GM12864 (cell line): ENCODE measurements at regions not wholly inside any gene's neighbourhood (a gene's known extent, or its start where the extent isn't known, plus 50 kb on each side); places are given as distances from the start of the nearest gene placed in this dataset.

Source experiments
- DNase-seq: peaks from one replicate; pipeline ENCODE4 v3.0.0-alpha.2; 2011; ENCODE audit warnings: low read depth
- H3K4me3 ChIP-seq: 2 replicates; pipeline ENCODE4 v1.5.1; 2011; ENCODE audit warnings: mild to moderate bottlenecking, low read depth, low read length, control low read depth
- TF ChIP-seq, protein P1 (sequence below): IDR thresholded peaks from 2 replicates; pipeline ENCODE4 v1.5.1; 2011; ENCODE audit warnings: low read depth, mild to moderate bottlenecking, moderate library complexity, low read length, control low read depth, inconsistent platforms; ENCODE audit errors: missing control alignments

DNA sequence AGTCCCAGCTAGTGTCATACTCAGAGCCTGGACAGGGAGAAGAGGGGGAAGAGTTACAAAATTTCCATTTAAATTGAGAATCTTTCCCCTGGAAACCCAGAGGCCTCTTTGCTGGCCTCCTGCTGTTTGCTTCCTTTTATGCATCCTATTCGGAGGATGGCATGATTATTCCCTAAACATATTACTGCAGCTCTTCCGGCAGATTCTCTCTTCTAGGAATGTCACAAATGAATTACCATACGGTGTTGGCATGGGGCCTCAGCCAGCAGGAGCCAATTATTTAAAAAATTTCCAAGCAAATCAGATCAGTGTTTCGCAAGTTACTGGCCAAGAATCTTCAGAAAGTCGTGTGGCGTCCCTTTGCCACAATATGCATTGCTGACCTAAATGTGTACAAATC is 326.7 kb upstream of the NCAM1 start:
- TF ChIP-seq, protein P1, sequence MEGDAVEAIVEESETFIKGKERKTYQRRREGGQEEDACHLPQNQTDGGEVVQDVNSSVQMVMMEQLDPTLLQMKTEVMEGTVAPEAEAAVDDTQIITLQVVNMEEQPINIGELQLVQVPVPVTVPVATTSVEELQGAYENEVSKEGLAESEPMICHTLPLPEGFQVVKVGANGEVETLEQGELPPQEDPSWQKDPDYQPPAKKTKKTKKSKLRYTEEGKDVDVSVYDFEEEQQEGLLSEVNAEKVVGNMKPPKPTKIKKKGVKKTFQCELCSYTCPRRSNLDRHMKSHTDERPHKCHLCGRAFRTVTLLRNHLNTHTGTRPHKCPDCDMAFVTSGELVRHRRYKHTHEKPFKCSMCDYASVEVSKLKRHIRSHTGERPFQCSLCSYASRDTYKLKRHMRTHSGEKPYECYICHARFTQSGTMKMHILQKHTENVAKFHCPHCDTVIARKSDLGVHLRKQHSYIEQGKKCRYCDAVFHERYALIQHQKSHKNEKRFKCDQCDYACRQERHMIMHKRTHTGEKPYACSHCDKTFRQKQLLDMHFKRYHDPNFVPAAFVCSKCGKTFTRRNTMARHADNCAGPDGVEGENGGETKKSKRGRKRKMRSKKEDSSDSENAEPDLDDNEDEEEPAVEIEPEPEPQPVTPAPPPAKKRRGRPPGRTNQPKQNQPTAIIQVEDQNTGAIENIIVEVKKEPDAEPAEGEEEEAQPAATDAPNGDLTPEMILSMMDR = no peak
- H3K4me3 ChIP-seq = no peak overlapping the region
- no peak for DNase-seq

DNA sequence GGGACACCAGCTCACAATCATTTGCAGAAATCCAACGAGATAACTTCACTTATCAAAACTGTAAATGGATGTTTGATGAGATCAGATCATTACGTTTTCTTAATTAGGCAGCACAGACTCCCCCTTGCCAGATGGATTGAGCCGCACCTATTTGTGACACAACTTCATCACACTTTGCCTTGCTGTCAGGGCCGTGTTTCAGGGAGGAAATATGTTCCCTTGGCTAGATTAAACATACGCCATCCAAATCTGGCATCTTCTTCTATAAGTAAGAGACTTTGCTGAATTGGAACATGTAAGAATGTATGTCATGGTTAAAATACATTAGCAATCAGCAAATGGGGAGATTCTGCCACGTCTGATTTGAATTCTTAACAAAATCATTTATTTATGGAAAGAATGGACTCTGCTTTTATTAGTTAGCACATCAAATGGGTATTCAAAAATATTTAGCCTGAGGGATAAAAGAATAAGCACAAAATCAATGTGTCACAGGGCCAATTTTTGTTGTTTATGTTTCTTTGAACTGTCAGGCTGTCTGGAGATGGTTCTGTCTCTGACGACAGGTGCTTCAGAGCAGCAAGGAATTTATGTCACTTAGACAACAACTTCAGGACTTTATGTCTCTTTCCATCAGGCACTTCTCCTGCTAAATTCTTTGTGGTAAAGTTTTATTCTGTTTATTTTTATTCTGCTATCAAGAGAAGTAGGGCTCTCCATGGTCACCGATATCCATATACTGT is 326.1 kb upstream of the NCAM1 start:
- no peak for DNase-seq
- no peak overlapping the region for H3K4me3 ChIP-seq
- TF ChIP-seq, protein P1 = no peak

DNA sequence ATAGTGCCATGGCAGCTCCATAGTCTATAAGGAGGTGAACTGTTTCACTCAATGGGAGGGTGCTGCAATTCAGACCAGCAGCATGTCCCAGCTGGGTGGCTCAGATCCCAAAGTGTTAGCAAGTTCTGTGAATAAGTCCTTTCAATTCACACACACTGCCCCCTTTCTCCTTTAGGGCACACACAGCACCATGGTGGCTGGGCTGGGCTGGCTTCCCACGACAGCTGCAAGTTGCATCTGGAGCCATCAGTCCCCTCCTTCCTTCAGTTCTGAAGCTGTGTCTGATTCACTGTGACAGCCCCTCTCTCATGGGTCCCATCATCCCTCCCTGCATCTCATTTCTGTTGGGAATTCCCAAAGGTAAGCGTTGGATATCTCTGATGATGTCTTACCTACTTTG is 324.1 kb upstream of the NCAM1 start:
- TF ChIP-seq, protein P1 = no peak
- no peak for DNase-seq
- H3K4me3 ChIP-seq = no peak overlapping the region

DNA sequence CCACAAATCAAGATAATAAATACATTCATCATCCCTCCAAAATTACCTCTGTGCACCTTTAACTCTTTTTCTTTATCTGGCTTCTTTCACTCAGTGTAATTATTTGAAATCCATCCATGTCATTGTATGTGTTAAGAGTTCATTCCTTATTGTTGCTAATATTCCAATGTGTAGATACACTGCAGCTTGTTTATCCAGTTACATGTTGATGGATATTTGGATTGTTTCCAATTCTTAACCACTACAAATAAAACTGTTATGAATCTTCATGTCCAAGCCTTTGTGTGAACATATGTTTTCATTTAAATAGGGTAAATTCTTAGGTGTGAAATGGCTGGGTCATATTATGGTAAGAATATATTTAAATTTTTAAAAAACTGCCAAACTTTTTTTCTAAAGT is 323.3 kb upstream of the NCAM1 start:
- TF ChIP-seq, protein P1 = no peak
- no peak for DNase-seq
- H3K4me3 ChIP-seq = no peak overlapping the region

DNA sequence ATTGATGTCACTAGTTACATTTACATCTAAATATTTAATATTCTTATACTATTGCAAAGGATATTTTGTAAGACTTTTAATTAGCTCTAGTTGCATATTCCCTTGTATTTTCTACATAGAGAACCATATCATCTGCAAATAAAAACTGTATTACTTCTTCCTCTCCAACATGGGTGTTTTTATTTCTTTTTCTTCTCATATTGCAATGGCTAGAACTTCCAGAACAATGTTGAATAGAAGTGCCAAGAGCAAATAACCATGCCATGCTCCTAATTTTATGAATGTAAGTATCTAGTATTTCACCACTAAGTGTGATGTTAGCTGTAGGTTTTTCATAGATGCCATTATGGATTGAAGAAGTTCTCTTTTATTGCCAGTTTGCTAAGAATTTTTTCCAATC is 321.8 kb upstream of the NCAM1 start:
- DNase-seq = no peak
- TF ChIP-seq, protein P1 = no peak
- no peak overlapping the region for H3K4me3 ChIP-seq

DNA sequence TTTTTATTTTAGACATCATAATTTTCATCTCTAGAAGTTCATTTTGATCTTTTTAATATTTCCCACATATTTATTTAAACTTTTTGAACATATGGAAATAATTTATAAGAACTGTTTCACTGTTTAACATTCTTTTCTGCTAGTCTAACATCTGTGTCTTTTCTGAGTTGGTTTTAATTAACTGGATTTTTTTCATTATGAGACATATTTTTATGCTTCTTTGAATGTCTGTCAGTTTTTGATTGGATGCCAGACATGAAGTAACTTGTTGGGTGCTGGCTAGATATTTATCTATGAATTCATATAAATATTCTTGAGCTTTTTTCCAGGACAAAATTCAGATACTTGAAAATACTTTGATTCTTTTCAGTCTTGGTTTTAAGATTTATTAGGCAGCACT is 317.8 kb upstream of the NCAM1 start:
- DNase-seq = no peak
- H3K4me3 ChIP-seq = no peak overlapping the region
- TF ChIP-seq, protein P1 = no peak

DNA sequence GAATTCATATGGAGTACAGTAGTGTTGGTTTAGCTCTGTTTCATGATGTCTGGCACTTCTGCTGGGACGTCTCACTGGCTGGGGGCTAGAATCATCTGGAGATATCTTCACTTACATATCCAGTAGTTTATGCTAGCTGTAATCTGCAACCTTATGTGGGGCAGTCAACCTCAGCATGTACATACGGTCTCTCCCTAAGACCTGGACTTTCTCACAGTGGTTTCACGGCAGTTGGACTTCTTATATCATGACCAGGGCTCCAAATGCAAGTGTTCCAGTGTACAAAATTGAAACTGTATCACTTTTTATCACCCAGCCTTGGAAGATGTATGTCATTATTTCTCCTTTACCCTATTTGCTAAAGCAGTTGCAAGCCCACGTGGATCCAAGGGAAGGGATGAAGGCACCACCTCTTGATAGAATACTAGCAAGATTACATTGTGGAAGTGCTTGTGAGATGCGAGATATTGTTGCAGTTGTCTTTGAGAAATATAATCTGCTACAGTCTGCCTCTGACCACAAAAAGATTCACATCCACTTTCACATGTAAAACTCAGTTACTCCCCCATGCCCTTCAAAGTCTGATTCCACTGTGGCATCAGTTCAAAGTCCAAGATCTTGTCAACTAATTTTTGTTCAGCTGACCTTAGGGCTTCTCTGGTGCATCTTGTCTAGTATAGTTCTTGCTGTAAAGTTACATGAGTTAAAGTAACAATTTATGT is 316.6 kb upstream of the NCAM1 start:
- H3K4me3 ChIP-seq = no peak overlapping the region
- DNase-seq = no peak
- TF ChIP-seq, protein P1 = no peak
